RPMI8226 (cell line): ENCODE measurements at regions not wholly inside any gene's neighbourhood (a gene's known extent, or its start where the extent isn't known, plus 50 kb on each side); places are given as distances from the start of the nearest gene placed in this dataset.
A peak's percentile ranks its signal among the peaks of the same experiment; 100 is the strongest.
"Not testable (repeated sequence)": the region's sequence is repeated elsewhere in the genome, so short reads cannot be mapped to it uniquely, and the experiment has no call there.

Experiments
- DNase-seq: peaks from one replicate; pipeline ENCODE4 v3.0.0-alpha.2; 2015

GRCh38 chr11:19429108-19429760 lies 188.5 kb upstream of the E2F8 start:
- peak; percentile 31 for DNase-seq

DNA sequence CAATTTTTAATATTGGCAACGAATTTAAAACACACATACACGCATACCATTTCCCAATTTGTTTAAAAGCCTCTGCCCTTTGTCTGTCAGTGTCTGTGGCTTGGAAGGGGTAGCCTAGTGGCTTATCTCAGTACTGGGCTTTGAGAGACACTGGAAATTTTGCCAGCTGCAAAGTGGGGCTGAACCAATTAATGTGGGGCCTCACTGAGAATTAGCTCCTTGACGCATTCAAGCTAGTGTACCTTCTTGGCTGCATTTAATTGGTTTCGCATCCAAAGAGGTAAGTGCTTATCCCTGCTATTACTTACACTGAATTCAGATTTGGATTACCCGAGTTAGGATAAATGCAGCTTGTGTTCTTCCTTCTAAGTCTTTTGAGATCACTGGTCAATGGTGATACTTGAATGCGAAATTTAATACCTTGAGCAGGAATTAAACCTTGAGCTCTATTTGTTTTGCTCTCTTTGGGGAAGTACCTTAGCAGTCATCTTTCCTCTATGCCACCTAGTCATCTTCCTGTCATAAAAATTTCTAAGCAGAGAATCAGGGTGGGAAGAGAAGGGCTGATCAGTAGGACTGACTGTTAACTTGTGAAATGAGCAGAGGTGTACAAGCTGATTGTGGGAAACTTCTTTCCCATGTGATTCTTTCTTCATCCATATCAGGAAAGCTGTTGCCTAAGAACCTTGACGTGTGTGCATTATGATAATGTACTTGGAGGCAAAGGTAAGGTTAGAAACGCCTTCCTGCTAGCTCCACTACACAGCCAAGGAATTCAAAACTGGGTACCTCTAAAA lies 187.7 kb upstream of the E2F8 start:
- DNase-seq = no peak

DNA sequence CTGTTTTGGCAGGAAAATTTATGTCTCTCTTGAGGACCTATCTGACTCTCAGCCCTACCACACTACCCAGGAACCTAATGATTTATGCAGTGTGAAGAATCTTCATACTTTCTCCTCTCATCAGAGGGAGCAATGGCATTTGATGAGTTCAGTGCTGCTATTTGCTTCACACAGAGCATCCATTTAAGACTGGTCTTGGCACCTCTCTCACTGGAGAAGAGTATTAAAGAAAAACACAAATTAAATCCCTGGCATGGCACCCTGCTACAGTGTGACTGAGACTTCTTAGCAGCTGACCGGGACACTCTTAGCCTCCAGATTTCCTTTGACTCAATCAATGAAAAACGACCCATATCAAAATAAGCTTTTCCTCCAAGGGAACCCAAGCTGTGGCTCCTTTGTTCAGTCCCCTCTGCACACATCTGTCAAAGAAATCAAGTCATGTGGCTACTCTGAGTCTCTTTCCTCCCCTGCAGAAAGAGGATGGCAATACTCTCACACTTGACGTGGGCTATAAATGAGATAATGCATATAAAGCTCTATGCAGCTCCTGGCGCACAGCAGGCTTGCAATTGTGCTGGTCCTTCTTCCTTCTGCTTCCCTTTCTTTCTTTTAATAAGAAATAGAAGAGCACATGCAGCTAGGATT lies 186.1 kb upstream of the E2F8 start:
- DNase-seq = no peak

- no peak for DNase-seq
These were observed 185.4 kb upstream of the E2F8 start for GRCh38 chr11:19426011-19426755.

GRCh38 chr11:19422276-19422675 lies 181.5 kb upstream of the E2F8 start:
- no peak for DNase-seq

GRCh38 chr11:19420868-19421533 lies 180.3 kb upstream of the E2F8 start:
- DNase-seq = no peak

DNA sequence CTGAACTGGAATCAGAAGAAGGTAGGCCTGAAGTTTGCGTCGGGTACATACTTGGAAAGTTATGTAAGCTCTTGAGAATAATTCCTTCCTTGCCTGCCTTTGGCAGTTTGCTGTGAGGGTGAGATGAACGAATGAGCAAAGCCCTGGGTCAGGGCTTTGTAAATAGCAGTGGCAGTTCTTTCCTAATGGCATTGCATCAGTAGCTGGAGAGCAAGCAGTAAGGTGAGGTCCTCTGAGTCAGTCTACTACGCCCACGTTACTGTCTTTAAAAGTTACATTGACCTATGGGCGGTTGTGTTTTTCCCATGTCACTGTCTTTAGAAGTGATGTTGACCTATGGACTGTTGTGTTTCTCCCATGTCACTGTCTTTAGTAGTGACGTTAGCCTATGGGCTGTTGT lies 179.1 kb upstream of the E2F8 start:
- no peak for DNase-seq

DNA sequence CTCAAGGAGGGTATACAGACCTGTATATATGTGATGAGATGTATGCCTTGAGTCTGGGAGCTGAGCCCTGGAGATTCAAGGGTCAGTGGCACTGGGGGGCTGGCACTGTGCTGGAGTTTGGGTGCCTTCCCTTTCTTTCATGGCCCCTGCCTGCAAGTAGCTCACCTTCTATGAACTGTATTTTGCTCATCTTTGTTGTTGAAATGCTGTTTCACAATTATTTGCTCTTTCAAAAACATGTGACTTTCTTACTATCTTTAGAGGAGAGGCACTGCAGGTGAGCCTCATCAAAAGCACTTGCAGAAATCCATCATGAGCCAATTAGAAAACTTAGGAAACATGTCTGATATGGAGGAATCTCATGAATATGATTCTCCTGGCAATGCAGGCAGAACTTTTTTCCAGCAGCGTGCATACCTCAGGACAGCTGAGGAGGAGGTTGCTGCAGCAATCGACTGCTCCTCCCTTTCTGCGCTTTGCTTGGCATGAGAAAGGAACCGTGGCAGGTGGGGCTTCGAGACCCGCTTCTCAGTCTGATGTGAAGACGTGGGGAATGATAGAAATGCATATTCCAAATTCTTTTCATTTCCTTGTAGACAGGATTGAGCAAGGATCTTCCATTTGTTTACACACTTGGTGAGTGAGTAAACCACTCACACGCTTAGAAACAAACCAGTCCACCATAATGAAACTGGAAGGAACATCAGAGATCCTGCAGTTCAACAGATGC lies 178.4 kb upstream of the E2F8 start:
- no peak for DNase-seq

GRCh38 chr11:19418221-19418620 lies 177.5 kb upstream of the E2F8 start:
- DNase-seq = no peak

DNA sequence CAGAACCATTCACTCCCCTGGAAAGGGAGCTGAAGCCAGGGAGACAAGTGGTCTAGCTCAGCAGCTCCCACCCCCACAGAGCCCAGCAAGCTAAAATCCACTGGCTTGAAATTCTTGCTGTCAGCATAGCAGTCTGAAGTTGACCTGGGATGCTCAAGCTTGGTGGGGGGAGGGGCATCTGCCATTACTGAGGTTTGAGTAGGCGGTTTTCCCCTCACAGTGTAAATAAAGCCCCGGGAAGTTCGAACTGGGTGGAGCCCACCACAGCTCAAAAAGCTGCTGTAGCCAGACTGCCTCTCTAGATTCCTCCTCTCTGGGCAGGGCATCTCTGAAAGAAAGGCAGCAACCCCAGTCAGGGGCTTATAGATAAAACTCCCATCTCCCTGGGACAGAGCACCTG lies 171.3 kb upstream of the E2F8 start:
- not testable (repeated sequence) for DNase-seq

- no peak for DNase-seq
These were observed 169.3 kb upstream of the E2F8 start for GRCh38 chr11:19410032-19410431.

DNA sequence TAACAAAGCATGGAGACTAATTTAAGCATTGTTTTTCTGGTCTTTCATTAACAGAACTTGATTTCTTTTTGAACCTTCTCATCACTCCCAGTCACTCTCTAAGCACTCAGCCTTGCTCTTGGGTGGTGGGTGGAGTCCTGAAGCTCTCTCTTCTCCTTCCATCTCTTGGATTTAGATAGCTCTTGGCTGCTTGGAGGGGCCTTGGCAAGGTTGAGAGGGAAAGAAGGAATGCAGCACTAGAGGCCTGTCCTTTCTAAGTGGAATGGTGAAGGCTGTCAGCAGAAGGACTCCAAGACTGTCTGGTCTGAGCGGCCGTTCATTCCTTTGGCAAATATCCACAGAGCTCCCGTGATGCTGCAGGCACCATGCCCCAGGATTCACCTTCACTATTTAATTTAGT lies 168.6 kb upstream of the E2F8 start:
- DNase-seq = no peak

- DNase-seq = no peak
These were observed 167.0 kb upstream of the E2F8 start for GRCh38 chr11:19407677-19408270.

DNA sequence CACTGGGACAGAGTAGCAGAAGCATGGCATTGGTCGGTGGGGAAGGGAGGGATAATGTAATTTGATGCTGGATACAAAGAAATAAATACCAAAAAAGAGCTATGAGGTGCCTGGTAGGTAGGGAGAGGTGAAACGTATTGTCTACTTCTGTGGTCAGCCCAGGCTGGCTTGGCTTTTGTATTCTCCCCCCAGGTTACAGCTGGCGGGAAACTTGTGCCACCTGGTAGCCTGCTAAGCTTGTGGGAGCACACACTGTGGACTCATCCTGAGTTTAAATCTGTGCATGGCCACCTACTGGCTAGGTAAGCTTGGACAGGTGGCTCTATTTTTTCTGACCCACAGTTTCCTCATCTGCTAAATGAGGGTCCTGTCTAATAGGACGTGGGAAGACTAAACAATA lies 165.2 kb upstream of the E2F8 start:
- no peak for DNase-seq

GRCh38 chr11:19404787-19405186 lies 164.0 kb upstream of the E2F8 start:
- no peak for DNase-seq

DNA sequence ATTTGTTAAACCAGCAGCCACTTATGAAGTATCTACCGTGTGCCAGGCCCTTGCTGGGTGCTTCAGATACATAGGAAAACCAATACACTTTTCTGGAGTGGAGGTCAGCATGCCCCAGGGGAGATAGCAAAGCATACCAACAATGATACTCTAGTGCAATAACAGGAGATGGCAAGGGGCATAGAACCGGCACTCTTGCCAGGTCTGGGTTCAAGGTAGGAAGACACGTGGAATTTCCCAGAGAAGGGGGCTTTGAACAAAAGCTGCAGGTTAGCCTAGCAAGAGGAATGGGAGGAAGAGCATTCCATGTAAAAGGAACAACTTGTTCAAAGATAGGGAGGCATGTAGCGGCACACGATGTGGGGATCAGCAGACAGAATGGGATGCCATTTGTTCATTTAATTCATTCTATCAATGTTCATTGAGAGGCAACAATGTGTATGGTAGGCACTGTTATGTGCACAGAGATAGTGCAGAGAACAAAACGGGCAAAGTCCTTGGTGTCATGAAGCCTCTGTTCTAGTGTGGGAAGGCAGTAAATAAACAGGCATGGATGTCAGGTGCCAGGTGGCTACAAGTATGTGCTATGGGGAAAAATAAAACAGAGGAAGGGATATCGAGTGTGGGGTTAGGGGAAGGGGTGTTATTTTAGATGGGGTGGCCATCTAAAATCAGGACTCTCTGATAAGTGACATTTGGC lies 162.6 kb upstream of the E2F8 start:
- DNase-seq = no peak

DNA sequence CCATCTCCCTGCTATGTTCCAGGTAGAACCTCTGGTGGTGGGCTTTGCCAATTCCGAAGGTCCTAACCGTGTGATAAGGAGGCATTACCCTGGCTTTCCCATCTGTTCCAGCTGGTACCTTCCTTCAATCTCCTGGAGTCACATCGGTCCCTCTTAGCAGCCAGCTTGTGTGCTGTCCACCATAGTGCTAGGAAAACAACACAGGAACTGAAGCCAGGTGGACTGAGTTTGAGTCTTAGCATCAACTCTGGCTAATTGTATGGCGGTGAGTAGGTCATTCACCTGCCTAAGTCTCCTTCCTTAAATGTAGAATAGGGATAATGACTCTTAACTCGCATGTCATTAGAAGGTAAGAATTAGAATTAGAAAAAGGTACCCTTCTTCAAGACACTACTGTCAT lies 159.6 kb upstream of the E2F8 start:
- DNase-seq = no peak

- DNase-seq = no peak
These were observed 158.2 kb upstream of the E2F8 start for GRCh38 chr11:19398772-19399527.

- DNase-seq = no peak
These were observed 157.5 kb upstream of the E2F8 start for GRCh38 chr11:19398273-19398672.

DNA sequence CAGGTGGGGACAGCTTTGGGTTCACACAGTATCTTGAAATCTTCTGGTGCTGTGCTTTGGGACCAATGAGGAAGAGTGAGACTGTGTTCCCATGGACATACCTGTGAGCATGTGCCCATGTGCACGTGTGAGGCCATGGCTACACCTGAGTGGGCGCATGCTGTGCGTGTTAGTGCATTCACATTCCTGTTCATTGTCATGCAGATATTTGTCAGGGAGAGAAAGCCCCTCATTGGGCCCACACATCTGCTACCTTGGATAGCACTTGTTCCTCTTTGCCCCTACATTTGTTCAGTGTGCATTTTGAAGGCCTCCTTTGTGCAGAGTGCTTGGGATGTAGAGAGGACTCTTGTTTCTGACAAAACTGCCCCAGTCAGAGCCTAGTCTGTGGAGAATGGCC lies 154.3 kb upstream of the E2F8 start:
- no peak for DNase-seq
